HCT116 (cell line): ENCODE measurements at regions not wholly inside any gene's neighbourhood (a gene's known extent, or its start where the extent isn't known, plus 50 kb on each side); places are given as distances from the start of the nearest gene placed in this dataset.

Source experiments
- ATAC-seq: fragments of 200-7000 bp; cut with Tn5 transposase; 2 replicates; pipeline ENCODE4 v1.9.1; 2020; ENCODE audit warnings: mild to moderate bottlenecking, moderate library complexity
- BruUV-seq: library from RNA; stranded (reverse); fragments of 400-500 nt; replicated peaks from 2 replicates; lab custom pipeline; 2021; lab: Mats Ljungman, UMichigan
- CTCF ChIA-PET: fragments of 300-600 bp; sonication (Branson Sonifier 250); formaldehyde crosslinking; loops from one replicate; lab custom pipeline; 2021; ENCODE audit warnings: antibody characterized with exemption; lab: Charles Lee
- POLR2A ChIA-PET: fragments of 300-600, 350-600 bp; sonication (Branson Sonifier 250); formaldehyde crosslinking; loops from one replicate; lab custom pipeline; 2021; ENCODE audit warnings: antibody characterized with exemption; lab: Charles Lee
- RAD21 ChIA-PET, 2 experiments: fragments of 300-600 bp; sonication (Branson Sonifier 250); formaldehyde crosslinking; loops; one replicate each; lab custom pipeline; 2023; ENCODE audit warnings: low total read pairs in 2 of 2; ENCODE audit not compliant: uncharacterized antibody in 2 of 2, unreplicated experiment in 2 of 2, low non-redundant PET in 1 of 2; lab: Charles Lee
- DNase-seq: peaks from one replicate; pipeline ENCODE4 v3.0.0-alpha.2; 2010; ENCODE audit warnings: low read depth, low spot score
- H2AFZ ChIP-seq: fragments of 200-600 bp; shearing (Covaris generic), sonication (generic); 2 replicates; pipeline ENCODE4 v1.6.1; 2017; ENCODE audit warnings: low read depth, mixed run types, mixed read lengths, antibody characterized with exemption, low read length; ENCODE audit not compliant: poor library complexity, severe bottlenecking
- H3K27ac ChIP-seq: 2 replicates; pipeline ENCODE4 v1.5.1; 2012; ENCODE audit warnings: low read depth, low read length
- H3K27me3 ChIP-seq: fragments of 200-600 bp; sonication (generic); 2 replicates; pipeline ENCODE4 v1.6.1; 2016; ENCODE audit warnings: mixed run types, low read length, mixed read lengths; ENCODE audit not compliant: insufficient read depth
- H3K36me3 ChIP-seq, 2 experiments: fragments of 200-500 bp in 1 of 2; fragments of 200-600 bp in 1 of 2; sonication (Bioruptor generic) in 1 of 2; sonication (generic) in 1 of 2; 2 replicates each; pipeline versions ENCODE4 v1.5.1 to v1.6.1; 2014 to 2016; ENCODE audit warnings: low read length in 2 of 2, inconsistent platforms in 1 of 2, mixed read lengths in 1 of 2, mixed run types in 1 of 2; ENCODE audit not compliant: insufficient read depth in 2 of 2, control insufficient read depth in 1 of 2
- H3K4me1 ChIP-seq, 2 experiments: fragments of 200-600 bp in 1 of 2; sonication (generic) in 1 of 2; 2 replicates each; pipeline versions ENCODE4 v1.5.1 to v1.6.1; 2012 to 2017; ENCODE audit warnings: low read length in 2 of 2, inconsistent platforms in 1 of 2, mild to moderate bottlenecking in 1 of 2, mixed read lengths in 1 of 2, mixed run types in 1 of 2, moderate library complexity in 1 of 2; ENCODE audit not compliant: insufficient read depth in 2 of 2, control insufficient read depth in 1 of 2
- H3K4me2 ChIP-seq: fragments of 200-600 bp; sonication (generic); 2 replicates; pipeline ENCODE4 v1.6.1; 2017; ENCODE audit warnings: mixed run types, low read length, mixed read lengths
- H3K4me3 ChIP-seq, 2 experiments: fragments of 200-600 bp in 1 of 2; sonication (generic) in 1 of 2; replicated peaks in 1 of 2; 2 replicates each; pipeline ENCODE4 v1.5.1; 2011 to 2016; ENCODE audit warnings: low read length in 2 of 2, control low read depth in 1 of 2, low read depth in 1 of 2, mild to moderate bottlenecking in 1 of 2, mixed read lengths in 1 of 2, mixed run types in 1 of 2
- H3K79me2 ChIP-seq: fragments of 200-600 bp; sonication (generic); 2 replicates; pipeline ENCODE4 v1.6.1; 2017; ENCODE audit warnings: mild to moderate bottlenecking, mixed run types, low read length, moderate library complexity, mixed read lengths; ENCODE audit not compliant: insufficient read depth
- H3K9ac ChIP-seq: fragments of 200-600 bp; sonication (generic); 2 replicates; pipeline ENCODE4 v1.6.1; 2016; ENCODE audit warnings: low read length, mixed read lengths
- H3K9me2 ChIP-seq: fragments of 200-600 bp; sonication (generic), shearing (Covaris generic); 2 replicates; pipeline ENCODE4 v1.6.1; 2017; ENCODE audit warnings: mixed run types, mild to moderate bottlenecking, moderate library complexity; ENCODE audit not compliant: insufficient read depth
- H3K9me3 ChIP-seq, 2 experiments: fragments of 200-500 bp in 1 of 2; fragments of 200-600 bp in 1 of 2; sonication (Bioruptor generic) in 1 of 2; sonication (generic) in 1 of 2; 2 replicates each; pipeline ENCODE4 v1.6.1; 2014 to 2017; ENCODE audit warnings: low read length in 2 of 2, mixed read lengths in 2 of 2, inconsistent platforms in 1 of 2, low read depth in 1 of 2, mild to moderate bottlenecking in 1 of 2, mixed run types in 1 of 2, moderate library complexity in 1 of 2; ENCODE audit not compliant: control insufficient read depth in 1 of 2, insufficient read depth in 1 of 2
- H4K20me1 ChIP-seq: fragments of 200-600 bp; sonication (generic), shearing (Covaris generic); 2 replicates; pipeline ENCODE4 v1.6.1; 2017; ENCODE audit warnings: mixed run types, mild to moderate bottlenecking, moderate library complexity; ENCODE audit not compliant: insufficient read depth
- ATF3 ChIP-seq: IDR thresholded peaks from 2 replicates; pipeline ENCODE4 v1.6.1; 2012
- CBX3 ChIP-seq: IDR thresholded peaks from 2 replicates; pipeline ENCODE4 v1.6.1; 2012; ENCODE audit warnings: low read depth
- CEBPB ChIP-seq: IDR thresholded peaks from 2 replicates; pipeline ENCODE4 v1.6.1; 2012; ENCODE audit warnings: low read depth
- CTCF ChIP-seq, 3 experiments: fragments of 200-600 bp in 1 of 3; sonication (generic) in 1 of 3; IDR thresholded peaks in 2 of 3; conservative IDR thresholded peaks in 1 of 3; 2 replicates each; pipeline ENCODE4 v1.5.1; 2012 to 2017; ENCODE audit warnings: low read depth in 2 of 3, low read length in 2 of 3, antibody characterized with exemption in 1 of 3, borderline replicate concordance in 1 of 3, control low read depth in 1 of 3, mild to moderate bottlenecking in 1 of 3, mixed read lengths in 1 of 3, mixed run types in 1 of 3, moderate library complexity in 1 of 3; ENCODE audit not compliant: insufficient read depth in 1 of 3
- ELF1 ChIP-seq: IDR thresholded peaks from 2 replicates; pipeline ENCODE4 v1.6.1; 2012; ENCODE audit warnings: low read depth, borderline replicate concordance
- EZH2 ChIP-seq: fragments of 200-600 bp; sonication (generic); IDR thresholded peaks from 2 replicates; pipeline ENCODE4 v1.6.1; 2017; ENCODE audit warnings: antibody characterized with exemption, mixed run types
- EZH2phosphoT487 ChIP-seq: fragments of 200-600 bp; IDR thresholded peaks from 2 replicates; pipeline ENCODE4 v1.6.1; 2018; ENCODE audit warnings: antibody characterized with exemption, borderline replicate concordance
- FOSL1 ChIP-seq: IDR thresholded peaks from 2 replicates; pipeline ENCODE4 v1.6.1; 2012; ENCODE audit warnings: low read depth
- JUND ChIP-seq: IDR thresholded peaks from 2 replicates; pipeline ENCODE4 v1.6.1; 2012
- POLR2A ChIP-seq: IDR thresholded peaks from 2 replicates; pipeline ENCODE4 v1.7.0; 2011; ENCODE audit warnings: borderline replicate concordance; ENCODE audit not compliant: insufficient read depth, insufficient read length; ENCODE audit errors: extremely low read depth
- POLR2AphosphoS5 ChIP-seq: IDR thresholded peaks from 2 replicates; pipeline ENCODE4 v1.6.1; 2011; ENCODE audit warnings: mild to moderate bottlenecking, low read depth, low read length, moderate library complexity
- RAD21 ChIP-seq: IDR thresholded peaks from 2 replicates; pipeline ENCODE4 v1.6.1; 2012; ENCODE audit warnings: low read depth, mild to moderate bottlenecking
- REST ChIP-seq: IDR thresholded peaks from 2 replicates; pipeline ENCODE4 v1.6.1; 2012; ENCODE audit warnings: low read depth
- SIN3A ChIP-seq: IDR thresholded peaks from 2 replicates; pipeline ENCODE4 v1.6.1; 2012; ENCODE audit warnings: low read depth
- TCF7L2 ChIP-seq: IDR thresholded peaks from 2 replicates; pipeline ENCODE4 v1.7.0; 2011; ENCODE audit warnings: borderline replicate concordance, inconsistent platforms; ENCODE audit not compliant: insufficient read depth, insufficient read length; ENCODE audit errors: extremely low read depth
- ZBTB33 ChIP-seq: IDR thresholded peaks from 2 replicates; pipeline ENCODE4 v1.6.1; 2011; ENCODE audit warnings: mild to moderate bottlenecking, low read length, moderate library complexity; ENCODE audit not compliant: insufficient replicate concordance; ENCODE audit errors: extremely low read depth
- ZFX ChIP-seq: fragments of 450-650 bp; IDR thresholded peaks from 2 replicates; pipeline ENCODE4 v1.6.1; 2017
- intact Hi-C: fragments of 100-400 bp; cut with micrococcal nuclease; formaldehyde crosslinking; loops from 2 replicates; pipeline ENCODE4 v1.10.0; 2022

- TF ChIP-seq ATF3 (no peak), FOSL1 (no peak), REST (no peak), CBX3 (no peak), ZFX (no peak), ZBTB33 (no peak), SIN3A (no peak), POLR2AphosphoS5 (no peak), JUND (no peak), CEBPB (no peak), ELF1 (no peak), CTCF (IDR thresholded peaks at IDR 0.05 in 2 of 3, conservative IDR thresholded peaks at IDR 0.05 in 1 of 3; ENCODE audit: borderline replicate concordance in 1 of 3, insufficient read depth in 1 of 3, low read depth in 2 of 3, low read length in 2 of 3) (no peak), POLR2A (no peak), EZH2phosphoT487 (no peak), EZH2 (no peak), TCF7L2 (no peak), RAD21 (no peak)
- BruUV-seq, result no TSS peak
- no peak overlapping the region for H3K4me3 ChIP-seq
- no peaks in the 10 kb centered on the region for H3K4me1 ChIP-seq
- intact Hi-C loops, result no loop called here
- no peak for DNase-seq
- no peak overlapping the region for H3K27ac ChIP-seq
- H3K9me3 ChIP-seq, result no peaks in the 10 kb centered on the region
- no peak overlapping the region for H2AFZ ChIP-seq
- ChIA-PET RAD21 (no interaction called here), CTCF (no interaction called here), POLR2A (interaction anchor here (1.0 kb wide), 1 partner anchor 11 kb away, joined by 3 read pairs; no protein-coding TSS in a partner anchor)
- H3K27me3 ChIP-seq, result no peaks in the 10 kb centered on the region; the same call in 1 of the 2 replicates
- no peaks in the 10 kb centered on the region for H3K36me3 ChIP-seq
- H3K9me2 ChIP-seq, result no peaks in the 10 kb centered on the region
- no peak for ATAC-seq
- no peak overlapping the region for H3K9ac ChIP-seq
- H4K20me1 ChIP-seq, result no peaks in the 10 kb centered on the region
- H3K79me2 ChIP-seq, result no peaks in the 10 kb centered on the region
- no peak overlapping the region for H3K4me2 ChIP-seq
These were observed 97.1 kb upstream of the HS3ST3A1 start for GRCh38 chr17:13698832-13699231.
